ENCODE measurements at regions not wholly inside any gene's neighbourhood (a gene's known extent, or its start where the extent isn't known, plus 50 kb on each side); places are given as distances from the start of the nearest gene placed in this dataset.
"Not testable (repeated sequence)": the region's sequence is repeated elsewhere in the genome, so short reads cannot be mapped to it uniquely, and the experiment has no call there.

DNA sequence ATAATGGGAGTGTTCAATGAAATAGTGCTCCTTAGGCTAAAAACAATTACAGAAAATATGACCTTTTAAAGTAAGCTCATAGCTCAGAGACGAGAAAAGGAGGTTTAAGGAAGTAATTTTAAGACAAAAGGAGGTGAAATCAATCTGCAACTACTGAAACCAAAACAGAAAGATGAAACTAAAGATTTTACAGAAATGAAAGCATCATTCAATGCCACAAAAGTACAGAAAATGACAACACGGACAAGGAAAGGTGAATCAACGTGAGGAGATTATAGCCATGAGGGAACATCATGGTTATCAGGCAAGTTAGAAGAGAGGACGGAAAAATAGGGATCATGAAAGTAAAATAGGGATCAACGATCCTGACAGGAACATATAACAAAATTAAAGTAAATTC is 745.2 kb downstream of the PCDH17 start:
- no peak for DNase-seq

DNA sequence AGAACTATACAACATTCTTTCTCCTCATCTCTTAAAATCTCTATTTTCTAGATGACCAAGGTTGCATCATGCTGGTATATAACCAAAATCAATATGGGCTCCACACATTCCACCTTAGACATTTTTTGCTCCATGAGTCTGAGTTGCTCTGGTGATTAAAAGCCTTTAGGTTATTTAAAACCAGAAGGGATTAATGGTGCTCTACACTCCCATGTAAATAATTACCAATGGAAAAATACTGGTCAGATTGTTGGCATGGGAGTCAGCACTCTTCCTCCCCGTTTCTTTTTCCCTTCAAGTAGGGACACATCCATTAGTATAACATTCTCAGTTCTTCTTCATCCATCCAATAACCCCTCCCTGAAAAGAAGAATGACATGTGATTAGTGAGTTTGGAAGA is 747.7 kb downstream of the PCDH17 start:
- DNase-seq: no peak

GRCh38 chr13:58385336-58385735 is 753.8 kb downstream of the PCDH17 start:
- not testable (repeated sequence) for DNase-seq

DNA sequence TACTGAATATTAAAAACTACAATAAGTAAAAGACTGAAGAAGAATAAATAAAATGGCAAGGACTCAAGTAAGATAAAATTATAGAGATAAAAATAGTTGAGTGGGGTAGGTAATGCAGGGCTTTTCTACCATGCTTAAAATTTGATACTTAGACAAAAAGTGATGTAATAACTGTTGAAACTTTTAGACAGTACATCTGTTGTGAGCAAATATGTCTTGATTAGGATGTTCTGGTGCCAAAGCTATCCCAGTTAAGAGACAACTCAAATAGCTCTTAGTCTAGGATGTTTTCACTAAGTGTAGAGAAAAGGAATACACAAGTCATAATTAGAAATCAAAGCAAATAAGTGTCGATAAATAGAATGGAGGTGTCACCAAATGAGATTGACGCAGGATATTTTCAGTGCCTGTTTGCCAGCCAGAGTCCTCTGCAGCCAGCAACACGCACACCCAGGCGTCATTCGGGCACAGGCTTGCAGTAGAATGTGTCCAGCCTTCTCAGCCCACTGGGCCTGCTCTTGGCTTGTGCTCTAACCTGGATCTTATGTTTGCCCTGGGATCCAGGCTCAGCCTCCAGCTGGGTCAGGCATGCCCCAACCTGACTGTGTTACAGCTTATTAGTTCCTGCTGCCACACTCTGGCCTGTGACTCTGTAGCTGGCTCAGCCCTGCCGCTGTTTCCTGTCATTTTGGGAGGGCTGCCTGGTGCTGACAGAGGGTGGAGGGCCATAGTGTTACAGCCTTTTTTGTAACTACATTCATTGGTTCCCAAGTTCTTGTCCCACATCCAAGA is 766.2 kb downstream of the PCDH17 start:
- no peak for DNase-seq

- DNase-seq: no peak
Observed at GRCh38 chr13:58399263-58399662, 767.7 kb downstream of the PCDH17 start.

DNA sequence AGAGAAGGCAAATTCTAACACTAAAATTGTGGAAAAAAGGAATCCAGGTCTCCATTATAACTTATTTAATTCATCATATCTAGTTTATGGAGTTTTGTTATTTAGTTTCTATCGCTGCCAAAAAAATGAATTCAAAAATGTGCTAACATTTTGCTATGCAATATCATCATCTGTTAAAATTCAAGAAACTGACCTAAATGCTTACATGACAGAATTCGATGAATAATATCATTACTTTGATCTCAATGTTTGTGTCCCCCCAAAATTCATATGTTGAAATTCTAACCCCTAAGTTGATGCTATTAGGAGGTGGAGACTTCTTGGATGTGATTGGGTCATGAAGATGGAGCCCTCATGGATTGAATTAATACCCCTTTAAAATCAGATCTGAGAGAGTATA is 775.0 kb downstream of the PCDH17 start:
- DNase-seq: no peak

GRCh38 chr13:58429917-58430316 is 798.4 kb downstream of the PCDH17 start:
- DNase-seq: no peak

DNA sequence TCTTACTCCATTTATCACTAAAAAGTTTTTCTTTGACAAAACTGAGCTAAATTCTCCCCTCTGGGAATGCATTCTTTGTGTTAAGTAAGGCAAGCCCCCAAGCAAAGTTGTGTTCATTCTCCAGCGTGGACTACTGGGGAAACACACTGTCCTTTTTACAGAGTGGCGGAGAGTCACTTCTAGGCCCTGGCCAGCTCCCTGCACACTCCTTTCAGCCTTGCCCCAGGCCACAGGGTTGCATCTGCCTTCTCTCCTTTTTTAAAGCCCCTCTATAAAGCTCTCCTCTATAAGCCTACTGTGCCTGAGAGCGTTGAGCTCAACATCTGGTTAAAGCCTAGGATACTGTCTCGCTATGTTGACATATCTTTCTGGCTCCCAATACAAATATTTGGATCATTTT is 803.4 kb downstream of the PCDH17 start:
- DNase-seq: no peak

DNA sequence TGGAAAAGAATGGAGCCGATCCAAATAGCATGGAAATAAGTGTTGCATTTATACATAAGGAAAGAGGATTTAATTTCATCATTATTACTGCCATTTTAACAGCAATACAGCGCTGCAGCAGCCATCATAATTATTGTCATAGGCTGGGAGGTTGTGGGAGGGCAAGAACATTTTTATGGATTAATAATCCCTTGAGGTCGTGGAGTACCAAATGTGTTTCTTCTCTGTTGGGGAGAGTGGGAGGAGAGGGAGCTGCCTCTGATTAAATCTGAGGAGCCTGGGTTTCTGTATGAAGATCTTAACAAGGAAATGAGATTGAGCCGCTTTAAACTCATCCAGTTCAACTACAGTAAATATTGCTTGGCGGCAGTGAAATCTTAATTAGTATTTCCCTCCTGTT is 805.9 kb downstream of the PCDH17 start:
- no peak for DNase-seq

DNA sequence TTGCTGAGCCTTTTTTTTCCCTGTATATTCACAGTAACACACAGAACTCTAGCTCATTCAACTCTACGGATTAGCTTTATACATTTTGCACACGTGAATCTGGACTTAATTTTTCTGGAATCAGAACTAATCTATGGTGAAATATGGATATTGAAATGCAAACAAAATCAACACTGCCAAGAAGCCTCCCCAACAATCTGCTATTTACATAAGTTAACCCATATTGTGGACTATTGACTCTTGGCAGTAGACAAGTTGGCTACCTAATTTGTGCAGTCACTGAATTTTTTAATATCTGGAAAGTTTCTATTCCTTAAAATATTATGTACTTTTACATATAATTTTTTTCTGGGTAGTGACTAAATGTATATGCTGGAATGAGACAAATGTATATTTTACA is 815.4 kb downstream of the PCDH17 start:
- no peak for DNase-seq

GRCh38 chr13:58452123-58452623 is 820.6 kb downstream of the PCDH17 start:
- no peak for DNase-seq

- no peak for DNase-seq
Observed at GRCh38 chr13:58455094-58455493, 823.5 kb downstream of the PCDH17 start.

- no peak for DNase-seq
Observed at GRCh38 chr13:58461217-58461616, 829.7 kb downstream of the PCDH17 start.

- no peak for DNase-seq
Observed at GRCh38 chr13:58463841-58464240, 832.3 kb downstream of the PCDH17 start.

DNA sequence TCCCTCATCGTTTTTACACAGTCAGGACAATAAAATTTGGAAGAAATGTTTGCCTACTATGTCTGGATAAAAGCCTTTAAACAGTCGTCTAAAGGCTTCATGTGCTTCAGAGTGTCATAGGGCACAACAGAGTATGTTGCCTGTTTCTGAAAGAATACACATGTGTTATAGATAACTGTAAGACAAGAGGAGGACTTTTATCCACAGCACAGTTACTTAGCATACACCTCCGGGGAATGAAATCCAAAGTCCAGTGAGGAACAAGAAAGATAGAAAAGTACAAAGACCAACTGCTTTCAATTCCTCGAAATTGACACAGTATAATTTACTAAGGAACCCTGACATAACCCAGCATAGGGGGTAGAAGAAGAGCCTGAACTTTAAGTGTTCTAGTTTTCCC is 835.6 kb downstream of the PCDH17 start:
- no peak for DNase-seq

DNA sequence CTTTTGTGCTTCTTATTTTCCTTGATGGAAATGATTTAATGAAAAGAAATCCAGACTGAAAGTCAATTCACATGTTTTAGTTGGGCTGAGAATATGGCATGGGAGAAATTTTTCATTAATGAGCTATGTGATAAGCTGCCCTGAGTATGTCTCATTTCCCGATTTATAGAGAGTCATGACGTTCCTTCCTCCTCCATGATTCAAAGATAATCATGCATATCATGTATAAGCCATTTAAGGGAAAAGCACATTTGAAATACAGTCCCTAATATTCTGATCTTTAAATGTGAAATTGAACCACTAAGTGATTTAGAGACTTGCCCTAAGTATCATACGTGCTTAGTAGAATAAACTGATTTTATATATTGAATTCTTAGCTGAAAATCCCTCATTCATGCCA is 840.9 kb downstream of the PCDH17 start:
- DNase-seq: no peak

DNA sequence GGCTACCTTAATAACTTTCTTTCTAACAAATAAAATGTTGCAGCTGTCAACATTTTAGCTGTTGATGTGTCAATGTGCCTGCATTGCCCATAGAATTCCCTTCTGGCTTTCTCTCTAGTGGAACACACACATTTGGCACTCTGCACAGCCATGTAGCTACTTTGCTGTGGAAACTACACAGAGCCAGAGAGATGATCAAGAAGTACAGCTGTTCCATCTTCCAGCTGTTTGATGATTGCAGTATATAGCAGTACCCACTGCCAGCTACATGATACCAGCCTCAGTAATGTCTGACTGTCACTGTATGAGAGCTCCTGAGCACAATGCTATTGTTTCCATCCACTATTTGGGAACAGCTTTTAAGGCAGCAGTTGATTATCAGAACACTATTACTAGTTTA is 843.0 kb downstream of the PCDH17 start:
- no peak for DNase-seq

- no peak for DNase-seq
Observed at GRCh38 chr13:58476206-58476918, 844.8 kb downstream of the PCDH17 start.

- DNase-seq: no peak
Observed at GRCh38 chr13:58478858-58479257, 847.3 kb downstream of the PCDH17 start.

DNA sequence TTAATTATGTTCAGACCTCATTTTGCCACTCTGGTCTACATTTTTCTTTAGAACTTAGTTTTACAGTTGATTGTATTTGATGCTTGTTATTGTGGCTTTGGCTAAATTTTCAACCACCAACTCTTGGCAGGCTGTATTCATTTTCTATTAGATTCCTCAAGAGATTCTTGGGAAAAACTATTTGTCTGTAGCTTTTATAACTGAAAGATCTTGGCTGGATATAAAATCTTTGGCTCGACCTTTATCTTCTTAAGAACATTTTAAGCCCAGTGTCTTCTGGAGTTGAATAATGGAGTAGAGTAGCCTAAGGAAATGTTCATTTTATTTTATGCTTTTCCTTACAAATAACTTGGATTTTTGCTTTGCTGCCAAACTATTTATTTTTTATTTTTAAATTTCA is 848.5 kb downstream of the PCDH17 start:
- no peak for DNase-seq

- no peak for DNase-seq
Observed at GRCh38 chr13:58488251-58488650, 856.7 kb downstream of the PCDH17 start.

DNA sequence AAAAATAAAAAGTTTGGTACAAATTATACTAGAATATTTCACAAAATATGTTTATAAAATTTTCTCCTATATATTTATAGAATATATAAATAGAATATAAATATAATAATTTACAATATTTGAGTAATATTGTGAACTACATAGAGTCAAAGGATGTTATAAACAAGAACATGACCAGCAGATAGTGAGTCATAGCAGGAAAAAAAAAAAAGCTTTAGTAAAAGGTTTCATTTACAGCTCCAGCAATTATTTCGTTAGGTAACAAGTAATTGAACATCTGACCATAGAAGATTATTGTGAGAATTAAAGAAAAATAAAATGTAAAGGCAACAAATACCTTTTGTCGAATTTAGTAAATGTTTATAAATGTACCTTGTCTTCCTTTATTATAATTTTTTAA is 864.1 kb downstream of the PCDH17 start:
- DNase-seq: no peak

- DNase-seq: no peak
Observed at GRCh38 chr13:58500938-58501337, 869.4 kb downstream of the PCDH17 start.

DNA sequence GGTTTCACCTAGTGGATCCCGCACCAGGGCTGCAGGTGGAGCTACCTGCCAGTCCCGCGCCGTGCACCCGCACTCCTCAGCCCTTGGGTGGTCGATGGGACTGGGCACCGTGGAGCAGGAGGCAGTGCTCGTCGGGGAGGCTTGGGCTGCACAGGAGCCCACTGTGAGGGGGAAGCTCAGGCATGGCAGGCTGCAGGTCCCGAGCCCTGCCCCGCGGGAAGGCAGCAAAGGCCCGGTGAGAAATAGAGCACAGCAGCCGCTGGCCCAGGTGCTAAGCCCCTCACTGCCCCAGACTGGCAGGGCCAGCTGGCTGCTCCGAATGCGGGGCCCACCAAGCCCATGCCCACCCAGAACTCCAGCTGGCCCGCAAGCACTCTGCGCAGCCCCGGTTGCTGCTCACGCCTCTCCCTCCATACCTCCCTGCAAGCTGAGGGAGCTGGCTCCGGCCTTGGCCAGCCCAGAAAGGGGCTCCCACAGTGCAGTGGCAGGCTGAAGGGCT is 872.7 kb downstream of the PCDH17 start:
- not testable (repeated sequence) for DNase-seq

Data from SHP77 treated with DMSO at 0.1 percent for 48 hours (cell line).